NCI-H1694 treated with DMSO at 0.1 percent for 48 hours (cell line): ENCODE measurements at regions not wholly inside any gene's neighbourhood (a gene's known extent, or its start where the extent isn't known, plus 50 kb on each side); places are given as distances from the start of the nearest gene placed in this dataset.

Experiments used
- DNase-seq: peaks from one replicate; lab custom pipeline; 2025; lab: John Stamatoyannopoulos, UW

GRCh38 chr18:71523483-71524435, 1020.4 kb downstream of the CBLN2 start:
- no peak for DNase-seq

- no peak for DNase-seq
These were observed 1038.6 kb downstream of the CBLN2 start for GRCh38 chr18:71505526-71505925.

GRCh38 chr18:71503222-71503621, 1040.9 kb downstream of the CBLN2 start:
- no peak for DNase-seq

GRCh38 chr18:71485611-71486010, 1058.5 kb downstream of the CBLN2 start:
- no peak for DNase-seq

GRCh38 chr18:71471963-71472725, 1072.0 kb downstream of the CBLN2 start:
- DNase-seq = no peak

- DNase-seq = no peak
These were observed 1087.9 kb downstream of the CBLN2 start for GRCh38 chr18:71456206-71456605.

GRCh38 chr18:71450257-71450656, 1093.9 kb downstream of the CBLN2 start:
- DNase-seq = no peak

GRCh38 chr18:71443706-71444480, 1100.2 kb downstream of the CBLN2 start:
- DNase-seq = no peak

GRCh38 chr18:71442731-71443141, 1101.4 kb downstream of the CBLN2 start:
- DNase-seq = no peak

GRCh38 chr18:71441156-71441555, 1103.0 kb downstream of the CBLN2 start:
- no peak for DNase-seq

GRCh38 chr18:71437511-71437910, 1106.6 kb downstream of the CBLN2 start:
- DNase-seq = no peak

- DNase-seq = no peak
These were observed 1110.8 kb downstream of the CBLN2 start for GRCh38 chr18:71433373-71433772.

- no peak for DNase-seq
These were observed 1112.5 kb downstream of the CBLN2 start for GRCh38 chr18:71431689-71432088.

GRCh38 chr18:71431171-71431570, 1113.0 kb downstream of the CBLN2 start:
- DNase-seq = no peak

- DNase-seq = no peak
These were observed 1117.7 kb downstream of the CBLN2 start for GRCh38 chr18:71426441-71426840.

- DNase-seq = no peak
These were observed 1116.4 kb downstream of the SOCS6 start for GRCh38 chr18:71405169-71405809.

GRCh38 chr18:71403501-71403900, 1114.7 kb downstream of the SOCS6 start:
- DNase-seq = no peak

- DNase-seq = no peak
These were observed 1109.7 kb downstream of the SOCS6 start for GRCh38 chr18:71398531-71398930.

GRCh38 chr18:71388148-71388547, 1099.3 kb downstream of the SOCS6 start:
- DNase-seq = no peak

- DNase-seq = no peak
These were observed 1085.6 kb downstream of the SOCS6 start for GRCh38 chr18:71374294-71375000.

GRCh38 chr18:71371951-71372605, 1083.2 kb downstream of the SOCS6 start:
- no peak for DNase-seq
